Thyroid gland (tissue), 4 donors: ENCODE measurements at regions not wholly inside any gene's neighbourhood (a gene's known extent, or its start where the extent isn't known, plus 50 kb on each side); places are given as distances from the start of the nearest gene placed in this dataset.

Source experiments
- POLR2A ChIP-seq, 2 donors: fragments of 450-650 bp; IDR thresholded peaks; one replicate each; pipeline ENCODE4 v1.6.1; 2017; ENCODE audit warnings: antibody characterized with exemption in 2 of 2, mild to moderate bottlenecking in 2 of 2, moderate library complexity in 1 of 2
- TF ChIP-seq, protein P1 (sequence below), 6 experiments: fragments of 200-600 bp in 3 of 6; fragments of 450-650 bp in 3 of 6; sonication (generic) in 3 of 6; IDR thresholded peaks; one replicate each; pipeline ENCODE4 v1.5.1; 2016 to 2019; ENCODE audit warnings: antibody characterized with exemption in 6 of 6, mild to moderate bottlenecking in 2 of 6, inconsistent platforms in 1 of 6, moderate library complexity in 1 of 6

DNA sequence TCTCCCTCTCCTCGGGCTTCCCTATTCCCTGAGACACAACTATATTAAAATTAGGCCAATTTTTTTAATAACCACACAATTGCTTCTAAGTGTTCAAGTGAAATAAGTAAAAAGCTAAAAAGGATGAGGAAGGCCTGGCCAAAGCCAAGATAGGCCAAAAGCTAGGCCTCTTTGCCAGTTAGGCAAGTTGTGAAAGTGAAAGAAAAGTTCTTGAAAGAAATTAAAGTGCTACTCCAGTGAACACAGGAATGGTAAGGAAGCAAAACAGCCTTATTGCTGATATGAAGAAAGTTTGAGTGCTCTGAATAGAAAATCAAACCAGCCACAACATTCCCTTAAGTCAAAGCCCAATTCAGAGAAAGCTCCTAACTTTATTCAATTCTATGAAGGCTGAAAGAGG is 114.2 kb upstream of the FAT4 start:
- TF ChIP-seq POLR2A (IDR thresholded peaks at IDR 0.05), result no peak
- TF ChIP-seq, protein P1, sequence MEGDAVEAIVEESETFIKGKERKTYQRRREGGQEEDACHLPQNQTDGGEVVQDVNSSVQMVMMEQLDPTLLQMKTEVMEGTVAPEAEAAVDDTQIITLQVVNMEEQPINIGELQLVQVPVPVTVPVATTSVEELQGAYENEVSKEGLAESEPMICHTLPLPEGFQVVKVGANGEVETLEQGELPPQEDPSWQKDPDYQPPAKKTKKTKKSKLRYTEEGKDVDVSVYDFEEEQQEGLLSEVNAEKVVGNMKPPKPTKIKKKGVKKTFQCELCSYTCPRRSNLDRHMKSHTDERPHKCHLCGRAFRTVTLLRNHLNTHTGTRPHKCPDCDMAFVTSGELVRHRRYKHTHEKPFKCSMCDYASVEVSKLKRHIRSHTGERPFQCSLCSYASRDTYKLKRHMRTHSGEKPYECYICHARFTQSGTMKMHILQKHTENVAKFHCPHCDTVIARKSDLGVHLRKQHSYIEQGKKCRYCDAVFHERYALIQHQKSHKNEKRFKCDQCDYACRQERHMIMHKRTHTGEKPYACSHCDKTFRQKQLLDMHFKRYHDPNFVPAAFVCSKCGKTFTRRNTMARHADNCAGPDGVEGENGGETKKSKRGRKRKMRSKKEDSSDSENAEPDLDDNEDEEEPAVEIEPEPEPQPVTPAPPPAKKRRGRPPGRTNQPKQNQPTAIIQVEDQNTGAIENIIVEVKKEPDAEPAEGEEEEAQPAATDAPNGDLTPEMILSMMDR (IDR thresholded peaks at IDR 0.05), result no peak
